Vagina (tissue), 2 donors: ENCODE measurements at regions not wholly inside any gene's neighbourhood (a gene's known extent, or its start where the extent isn't known, plus 50 kb on each side); places are given as distances from the start of the nearest gene placed in this dataset.

Experiments
- POLR2A ChIP-seq, 2 donors: fragments of 450-650 bp; IDR thresholded peaks; one replicate each; pipeline ENCODE4 v1.6.1; 2017; ENCODE audit warnings: antibody characterized with exemption in 2 of 2, mild to moderate bottlenecking in 2 of 2, moderate library complexity in 2 of 2
- POLR2AphosphoS5 ChIP-seq, 2 donors: sonication (generic); formaldehyde crosslinking; IDR thresholded peaks; one replicate each; pipeline ENCODE4 v1.9.0; 2017; ENCODE audit warnings: antibody characterized with exemption in 2 of 2, mild to moderate bottlenecking in 2 of 2, low read depth in 1 of 2; ENCODE audit not compliant: insufficient read depth in 1 of 2
- TF ChIP-seq, protein P1 (sequence below), 3 experiments: fragments of 450-650 bp in 2 of 3; fragments of 200-600 bp in 1 of 3; sonication (generic) in 1 of 3; IDR thresholded peaks; one replicate each; pipeline ENCODE4 v1.5.1; 2017 to 2019; ENCODE audit warnings: antibody characterized with exemption in 3 of 3, mild to moderate bottlenecking in 2 of 3, moderate library complexity in 2 of 3

DNA sequence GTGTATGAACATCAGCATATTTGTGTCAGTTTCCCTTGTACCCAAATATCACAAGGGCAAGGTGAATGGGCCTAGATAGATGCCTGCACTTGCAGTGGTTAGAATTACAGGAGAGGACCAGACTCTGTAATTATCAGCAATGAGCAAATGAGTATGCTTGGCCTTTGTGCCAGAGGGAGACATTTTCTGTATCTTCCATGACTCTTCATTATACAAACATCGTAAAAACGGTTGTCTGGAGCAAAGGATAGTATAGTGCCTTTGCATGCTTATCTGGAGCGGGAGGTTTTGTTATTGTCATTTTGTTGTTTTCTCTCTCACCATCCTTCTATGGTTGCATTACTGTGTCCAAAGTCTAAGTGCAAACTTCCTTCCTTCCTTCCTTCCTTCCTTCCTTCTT lies 1568.5 kb upstream of the NUDT12 start:
- TF ChIP-seq, protein P1, sequence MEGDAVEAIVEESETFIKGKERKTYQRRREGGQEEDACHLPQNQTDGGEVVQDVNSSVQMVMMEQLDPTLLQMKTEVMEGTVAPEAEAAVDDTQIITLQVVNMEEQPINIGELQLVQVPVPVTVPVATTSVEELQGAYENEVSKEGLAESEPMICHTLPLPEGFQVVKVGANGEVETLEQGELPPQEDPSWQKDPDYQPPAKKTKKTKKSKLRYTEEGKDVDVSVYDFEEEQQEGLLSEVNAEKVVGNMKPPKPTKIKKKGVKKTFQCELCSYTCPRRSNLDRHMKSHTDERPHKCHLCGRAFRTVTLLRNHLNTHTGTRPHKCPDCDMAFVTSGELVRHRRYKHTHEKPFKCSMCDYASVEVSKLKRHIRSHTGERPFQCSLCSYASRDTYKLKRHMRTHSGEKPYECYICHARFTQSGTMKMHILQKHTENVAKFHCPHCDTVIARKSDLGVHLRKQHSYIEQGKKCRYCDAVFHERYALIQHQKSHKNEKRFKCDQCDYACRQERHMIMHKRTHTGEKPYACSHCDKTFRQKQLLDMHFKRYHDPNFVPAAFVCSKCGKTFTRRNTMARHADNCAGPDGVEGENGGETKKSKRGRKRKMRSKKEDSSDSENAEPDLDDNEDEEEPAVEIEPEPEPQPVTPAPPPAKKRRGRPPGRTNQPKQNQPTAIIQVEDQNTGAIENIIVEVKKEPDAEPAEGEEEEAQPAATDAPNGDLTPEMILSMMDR (IDR thresholded peaks at IDR 0.05), result no peak
- TF ChIP-seq POLR2AphosphoS5 (IDR thresholded peaks at IDR 0.05; ENCODE audit: insufficient read depth in 1 of 2, low read depth in 1 of 2) (no peak), POLR2A (IDR thresholded peaks at IDR 0.05) (no peak)
